ENCODE measurements at regions not wholly inside any gene's neighbourhood (a gene's known extent, or its start where the extent isn't known, plus 50 kb on each side); places are given as distances from the start of the nearest gene placed in this dataset.

DNA sequence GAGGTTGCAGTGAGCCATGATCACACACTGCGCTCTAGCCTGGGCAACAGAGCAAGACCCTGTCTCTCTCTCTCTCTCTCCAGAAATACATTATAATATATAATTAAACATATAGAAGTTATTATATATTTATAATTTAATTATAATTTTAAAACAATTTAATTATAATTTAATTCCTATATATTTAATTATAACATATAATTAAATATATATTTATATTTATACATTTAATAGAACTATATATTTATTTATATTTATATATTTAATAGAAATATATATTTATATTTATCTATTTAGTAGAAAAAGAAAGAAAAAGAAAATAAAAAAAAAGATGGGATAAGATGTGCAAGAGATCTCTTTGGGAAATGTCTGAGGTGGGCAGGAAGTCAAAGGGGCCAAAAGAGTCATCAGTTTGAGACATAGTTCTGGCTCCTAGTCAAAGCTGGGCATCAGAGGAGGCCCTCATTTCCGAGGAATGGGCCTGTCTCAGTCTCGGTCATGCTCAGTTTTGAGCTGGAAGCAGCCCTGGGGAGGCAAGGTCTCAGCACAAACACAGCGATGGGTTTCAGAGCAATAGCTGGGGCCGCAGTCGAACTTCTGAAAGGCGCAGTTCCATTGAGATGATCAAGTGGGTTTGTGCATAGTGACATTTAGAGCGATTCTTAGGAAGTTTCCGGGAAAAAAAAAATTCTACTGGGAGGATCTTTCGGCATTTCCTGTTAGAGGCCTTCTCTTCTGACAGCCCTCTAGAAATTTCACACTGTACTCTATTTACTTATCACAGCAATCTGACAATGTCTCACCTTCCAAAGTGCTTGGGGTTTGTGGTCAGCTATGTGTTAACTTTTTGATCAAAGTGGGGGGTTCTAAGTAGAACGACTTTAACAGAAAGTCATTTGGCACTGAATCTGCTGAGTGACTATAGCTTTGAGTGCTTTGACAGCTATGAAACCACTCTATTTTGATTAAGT lies 58.7 kb upstream of the GZMB start:
- no peak for DNase-seq

DNA sequence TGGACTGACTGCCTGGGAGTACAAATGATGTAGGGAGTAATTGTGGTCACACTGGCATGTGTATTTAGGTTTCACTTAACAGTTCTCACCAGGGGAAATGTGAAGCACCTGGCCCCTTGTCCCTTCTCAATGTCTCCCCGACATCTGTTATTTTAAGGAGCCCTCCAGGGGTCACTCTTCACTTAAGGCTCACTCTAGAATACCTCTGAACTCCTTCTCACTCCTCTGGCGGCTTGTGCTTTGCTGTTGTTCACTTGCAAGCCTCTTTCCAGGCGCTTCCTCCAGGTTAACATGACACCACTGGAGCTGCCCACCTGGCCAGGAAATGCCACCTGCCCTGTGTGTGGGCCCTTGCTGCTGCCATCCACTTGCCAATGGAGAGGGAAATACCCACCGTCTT lies 56.5 kb upstream of the GZMB start:
- peak; percentile 68 for DNase-seq

GRCh38 chr14:24688030-24688658 lies 54.2 kb upstream of the GZMB start:
- no peak for DNase-seq
